HG03095 (cell line): ENCODE measurements at regions not wholly inside any gene's neighbourhood (a gene's known extent, or its start where the extent isn't known, plus 50 kb on each side); places are given as distances from the start of the nearest gene placed in this dataset.
"Not testable (repeated sequence)": the region's sequence is repeated elsewhere in the genome, so short reads cannot be mapped to it uniquely, and the experiment has no call there.

Experiments used
- ATAC-seq: cut with Tn5 transposase; IDR thresholded peaks from one replicate; pipeline ENCODE4 v1.9.1; 2021; ENCODE audit warnings: moderate library complexity; ENCODE audit not compliant: unreplicated experiment

DNA sequence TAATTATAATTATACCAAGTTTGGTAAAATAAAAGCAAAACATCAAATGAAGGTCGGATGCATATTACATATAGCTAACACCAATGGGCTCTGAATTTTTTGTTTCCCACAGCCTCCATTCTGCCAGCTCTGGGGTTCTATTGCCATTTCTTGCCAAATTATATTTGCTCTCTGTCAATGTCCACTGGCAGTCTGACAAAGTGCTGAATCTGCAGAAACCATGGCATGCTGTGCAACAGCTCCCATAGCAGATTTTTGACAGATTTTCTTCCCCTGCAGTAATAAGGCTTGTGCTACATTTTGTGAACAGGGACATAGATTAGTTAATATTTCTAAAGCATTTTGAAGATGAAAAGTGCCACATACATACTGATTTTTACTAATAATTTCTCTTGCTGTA lies 1102.1 kb downstream of the DIAPH3 start:
- ATAC-seq: no peak

- ATAC-seq: no peak
Measured at GRCh38 chr13:59064042-59064441, 1099.7 kb downstream of the DIAPH3 start.

DNA sequence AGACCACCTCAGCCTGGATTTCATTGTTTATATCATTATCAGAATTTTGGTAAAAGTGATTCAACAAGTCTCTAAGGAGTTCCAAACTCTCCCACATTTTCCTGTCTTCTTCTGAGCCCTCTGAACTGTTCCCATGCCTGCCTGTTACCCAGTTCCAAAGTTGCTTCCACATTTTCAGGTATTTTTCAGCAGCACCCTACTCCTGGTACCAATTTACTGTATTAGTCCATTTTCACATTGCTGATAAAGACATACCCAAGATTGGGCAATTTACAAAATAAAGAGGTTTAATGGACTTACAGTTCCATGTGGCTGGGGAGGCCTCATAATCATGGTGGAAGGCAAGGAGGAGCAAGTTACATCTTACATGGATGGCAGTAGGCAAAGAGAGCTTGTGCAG lies 1087.3 kb downstream of the DIAPH3 start:
- not testable (repeated sequence) for ATAC-seq

DNA sequence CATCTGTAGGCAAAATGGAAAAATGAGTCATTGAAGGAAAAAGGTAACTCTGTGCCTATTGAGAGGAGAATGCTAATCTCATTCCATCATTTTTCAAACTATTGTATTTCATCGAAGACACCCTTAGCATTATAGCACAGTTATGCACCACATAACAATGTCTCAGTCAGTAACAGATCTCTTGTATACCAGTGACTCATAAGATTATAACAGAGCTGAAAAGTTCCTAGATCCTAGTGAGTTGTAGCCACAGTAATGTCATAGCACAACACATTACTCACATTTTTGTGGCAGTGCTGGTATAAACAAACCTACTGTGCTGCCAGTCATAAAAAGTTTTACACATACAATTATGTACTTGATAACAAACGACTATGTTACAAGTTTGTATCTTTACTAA lies 1077.6 kb downstream of the DIAPH3 start:
- ATAC-seq: no peak

- no peak for ATAC-seq
Measured at GRCh38 chr13:59088716-59089115, 1075.0 kb downstream of the DIAPH3 start.

- ATAC-seq: no peak
Measured at GRCh38 chr13:59094181-59094580, 1069.5 kb downstream of the DIAPH3 start.

- no peak for ATAC-seq
Measured at GRCh38 chr13:59099182-59099974, 1064.3 kb downstream of the DIAPH3 start.

- ATAC-seq: no peak
Measured at GRCh38 chr13:59103004-59103768, 1060.5 kb downstream of the DIAPH3 start.

GRCh38 chr13:59111751-59112171 lies 1052.0 kb downstream of the DIAPH3 start:
- ATAC-seq: no peak

DNA sequence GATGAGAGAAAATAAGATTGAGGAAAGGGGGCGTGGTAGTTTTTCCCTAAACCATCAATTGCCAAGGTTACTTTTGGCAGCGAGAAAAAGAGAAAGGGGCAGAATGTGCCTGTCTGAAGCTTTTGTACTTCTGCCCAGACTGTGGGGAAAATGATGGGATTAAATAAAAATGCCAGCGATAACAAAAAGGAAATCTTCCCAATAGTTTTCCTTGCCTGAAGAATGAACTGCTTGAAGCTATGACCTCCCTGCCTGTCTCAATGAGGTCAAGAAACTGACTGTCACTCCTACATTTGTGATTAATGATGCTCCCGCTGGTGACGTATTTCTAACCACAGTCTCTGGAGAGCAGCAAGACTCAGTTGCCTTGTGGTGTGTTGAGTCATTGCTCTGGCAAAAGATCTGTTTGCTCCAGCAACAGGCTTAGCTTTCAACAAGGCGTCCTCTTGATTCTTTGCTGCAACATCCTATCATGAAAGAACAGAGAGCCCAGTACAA lies 1051.5 kb downstream of the DIAPH3 start:
- ATAC-seq: no peak

DNA sequence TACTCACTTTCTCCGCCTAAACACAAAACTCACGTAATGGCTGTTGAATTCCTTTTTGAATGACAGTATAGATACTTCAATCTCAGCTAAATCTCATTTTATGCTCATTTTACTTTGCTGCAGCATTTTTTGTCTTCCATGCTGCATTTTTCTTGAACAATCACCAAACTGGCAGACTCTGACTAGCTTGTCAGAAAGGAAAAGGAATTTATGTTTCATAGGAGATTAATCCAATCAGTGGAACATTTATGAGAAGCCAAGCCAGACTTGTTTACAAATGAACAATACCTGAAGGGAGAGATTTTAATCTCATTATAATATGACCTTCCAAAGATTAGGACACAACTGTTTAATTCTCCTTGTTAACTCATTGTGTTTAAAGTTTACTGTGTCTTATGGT lies 1044.3 kb downstream of the DIAPH3 start:
- ATAC-seq: no peak

GRCh38 chr13:59120297-59120843 lies 1043.4 kb downstream of the DIAPH3 start:
- no peak for ATAC-seq

DNA sequence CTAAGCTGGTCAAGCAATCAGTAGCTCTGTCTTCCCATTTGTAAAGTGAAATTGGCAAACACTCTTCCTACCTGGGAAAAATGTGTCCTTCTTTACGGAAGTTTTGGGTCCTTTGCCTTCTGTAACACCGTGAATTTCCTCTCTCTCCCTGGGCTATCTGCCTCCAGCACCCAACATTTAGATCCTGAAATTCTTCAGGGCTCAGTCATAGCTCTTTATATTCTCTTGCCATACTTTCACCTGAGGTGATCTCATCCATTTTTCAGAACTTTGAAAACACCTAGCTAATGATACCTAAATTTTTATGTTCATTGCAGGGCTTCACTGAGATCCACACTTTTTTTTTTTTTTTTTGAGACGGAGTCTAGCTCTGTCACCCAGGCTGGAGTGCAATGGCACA lies 1042.2 kb downstream of the DIAPH3 start:
- ATAC-seq: no peak

- ATAC-seq: no peak
Measured at GRCh38 chr13:59126474-59126873, 1037.3 kb downstream of the DIAPH3 start.

- ATAC-seq: no peak
Measured at GRCh38 chr13:59133903-59134302, 1029.8 kb downstream of the DIAPH3 start.

GRCh38 chr13:59144700-59145099 lies 1019.0 kb downstream of the DIAPH3 start:
- no peak for ATAC-seq

DNA sequence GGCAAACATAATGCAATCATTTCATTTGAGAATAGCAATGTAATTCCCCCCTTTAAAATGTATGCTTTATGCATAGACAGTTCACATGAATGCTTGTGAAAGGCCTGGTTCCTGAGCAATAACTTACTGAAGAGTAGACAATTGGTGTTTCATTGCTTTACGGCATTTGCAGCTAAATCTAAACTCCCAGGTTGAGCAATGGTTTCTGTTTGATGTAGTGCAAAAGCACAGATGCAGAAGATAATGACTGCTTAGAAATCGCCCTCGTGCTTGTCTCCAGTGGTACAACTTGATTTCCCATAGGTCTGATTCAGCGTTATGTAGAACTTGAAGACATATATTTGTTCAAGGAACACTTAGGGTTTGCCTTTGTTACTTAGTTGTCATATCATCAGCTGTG lies 1018.3 kb downstream of the DIAPH3 start:
- ATAC-seq: no peak

- no peak for ATAC-seq
Measured at GRCh38 chr13:59157181-59157580, 1006.5 kb downstream of the DIAPH3 start.

GRCh38 chr13:59166174-59166573 lies 997.6 kb downstream of the DIAPH3 start:
- ATAC-seq: no peak

- no peak for ATAC-seq
Measured at GRCh38 chr13:59172076-59172475, 991.7 kb downstream of the DIAPH3 start.

- no peak for ATAC-seq
Measured at GRCh38 chr13:59176775-59177174, 987.0 kb downstream of the DIAPH3 start.

DNA sequence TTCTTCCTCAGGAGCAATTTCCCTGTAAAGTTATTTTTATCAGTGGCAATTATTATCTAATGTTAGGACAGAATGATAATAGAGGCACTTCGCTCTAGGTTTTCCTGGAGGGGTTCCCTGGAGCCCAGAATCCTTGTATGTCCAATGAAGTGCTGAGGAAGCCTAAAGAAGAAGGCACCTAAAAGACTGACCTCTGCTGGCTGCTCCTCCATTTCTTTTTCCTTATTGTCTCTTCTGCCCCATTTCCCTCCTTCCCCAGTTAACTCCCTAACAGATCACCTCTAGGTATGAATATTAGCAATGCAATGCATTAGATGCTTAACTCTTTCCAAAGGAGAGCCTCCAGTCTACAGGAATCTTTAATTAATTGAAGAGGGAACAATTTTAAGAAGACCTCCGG lies 985.4 kb downstream of the DIAPH3 start:
- ATAC-seq: no peak
